Left lung (tissue), 4 donors: ENCODE measurements at regions not wholly inside any gene's neighbourhood (a gene's known extent, or its start where the extent isn't known, plus 50 kb on each side); places are given as distances from the start of the nearest gene placed in this dataset.
A peak's percentile ranks its signal among the peaks of the same experiment; 100 is the strongest.

ENCODE experiments used
- ATAC-seq: fragments of 200-7000 bp; cut with Tn5 transposase; one replicate; pipeline ENCODE4 v1.9.1; 2020; ENCODE audit warnings: moderate library complexity
- DNase-seq, 4 donors: peaks; one replicate each; pipeline ENCODE4 v3.0.0-alpha.2; 2013 to 2020
- H3K27ac ChIP-seq, 2 donors: fragments of 200-600 bp; sonication (generic) in 1 of 2; one replicate each; pipeline versions ENCODE4 v1.5.0 to v1.8.0; 2020 to 2021
- H3K27me3 ChIP-seq, 2 donors: fragments of 200-600 bp; sonication (generic) in 1 of 2; one replicate each; pipeline versions ENCODE4 v1.5.0 to v1.8.0; 2020 to 2021
- H3K36me3 ChIP-seq, 2 donors: fragments of 200-600 bp; sonication (generic) in 1 of 2; one replicate each; pipeline versions ENCODE4 v1.5.0 to v1.8.0; 2020 to 2021
- H3K4me1 ChIP-seq, 2 donors: fragments of 200-600 bp; one replicate each; pipeline ENCODE4 v1.8.0; 2021
- H3K4me3 ChIP-seq, 2 donors: fragments of 200-600 bp; sonication (generic) in 1 of 2; one replicate each; pipeline versions ENCODE4 v1.5.0 to v1.8.0; 2020 to 2021; ENCODE audit warnings: mild to moderate bottlenecking in 1 of 2
- H3K9me3 ChIP-seq, 2 donors: fragments of 200-600 bp; sonication (generic) in 1 of 2; one replicate each; pipeline versions ENCODE4 v1.5.0 to v1.8.0; 2020 to 2021
- intact Hi-C, 2 donors: fragments of 100-400 bp; cut with DNase I; formaldehyde crosslinking; loops; one replicate each; pipeline versions ENCODE4 v1.11.2 to v1.14.2; 2022
- TF ChIP-seq, protein P1 (sequence below), 2 donors: fragments of 200-600 bp; sonication (generic) in 1 of 2; IDR thresholded peaks; one replicate each; pipeline versions ENCODE4 v1.5.0 to v1.8.0; 2021; ENCODE audit warnings: antibody characterized with exemption in 2 of 2
- donor health status: DM: no; HTN: yes; CAD: no.
- donor health status: DM: no; HTN: no; CAD: no.

DNA sequence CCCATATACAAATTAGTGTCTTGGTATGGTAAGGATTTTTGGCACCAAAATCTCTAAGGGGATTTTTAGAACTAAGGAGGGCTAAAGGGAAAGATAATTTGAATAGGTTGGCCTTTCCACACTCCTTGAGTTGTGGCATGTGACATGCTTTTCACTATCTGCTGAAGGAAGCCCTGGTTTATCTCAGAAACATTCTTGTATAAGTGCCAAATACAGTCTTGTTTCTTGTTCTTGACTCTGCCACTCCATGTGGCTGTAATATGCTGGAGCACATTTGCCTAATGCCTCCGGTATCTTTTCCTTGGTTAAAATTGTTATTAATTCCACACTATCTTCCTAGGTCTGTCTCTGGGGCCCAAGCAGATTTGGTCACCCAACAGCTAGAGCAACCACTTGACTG lies 457.0 kb downstream of the USP25 start:
- Histone ChIP-seq H3K27me3 (no peaks in the 10 kb centered on the region), H3K36me3 (no peaks in the 10 kb centered on the region), H3K4me1 (no peaks in the 10 kb centered on the region), H3K27ac (no peak overlapping the region), H3K9me3 (no peaks in the 10 kb centered on the region), H3K4me3 (no peak overlapping the region)
- peak; percentile 48 for ATAC-seq
- intact Hi-C loops, result no loop called here
- TF ChIP-seq, protein P1, sequence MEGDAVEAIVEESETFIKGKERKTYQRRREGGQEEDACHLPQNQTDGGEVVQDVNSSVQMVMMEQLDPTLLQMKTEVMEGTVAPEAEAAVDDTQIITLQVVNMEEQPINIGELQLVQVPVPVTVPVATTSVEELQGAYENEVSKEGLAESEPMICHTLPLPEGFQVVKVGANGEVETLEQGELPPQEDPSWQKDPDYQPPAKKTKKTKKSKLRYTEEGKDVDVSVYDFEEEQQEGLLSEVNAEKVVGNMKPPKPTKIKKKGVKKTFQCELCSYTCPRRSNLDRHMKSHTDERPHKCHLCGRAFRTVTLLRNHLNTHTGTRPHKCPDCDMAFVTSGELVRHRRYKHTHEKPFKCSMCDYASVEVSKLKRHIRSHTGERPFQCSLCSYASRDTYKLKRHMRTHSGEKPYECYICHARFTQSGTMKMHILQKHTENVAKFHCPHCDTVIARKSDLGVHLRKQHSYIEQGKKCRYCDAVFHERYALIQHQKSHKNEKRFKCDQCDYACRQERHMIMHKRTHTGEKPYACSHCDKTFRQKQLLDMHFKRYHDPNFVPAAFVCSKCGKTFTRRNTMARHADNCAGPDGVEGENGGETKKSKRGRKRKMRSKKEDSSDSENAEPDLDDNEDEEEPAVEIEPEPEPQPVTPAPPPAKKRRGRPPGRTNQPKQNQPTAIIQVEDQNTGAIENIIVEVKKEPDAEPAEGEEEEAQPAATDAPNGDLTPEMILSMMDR (IDR thresholded peaks at IDR 0.05), result no peak
- no peak for DNase-seq

DNA sequence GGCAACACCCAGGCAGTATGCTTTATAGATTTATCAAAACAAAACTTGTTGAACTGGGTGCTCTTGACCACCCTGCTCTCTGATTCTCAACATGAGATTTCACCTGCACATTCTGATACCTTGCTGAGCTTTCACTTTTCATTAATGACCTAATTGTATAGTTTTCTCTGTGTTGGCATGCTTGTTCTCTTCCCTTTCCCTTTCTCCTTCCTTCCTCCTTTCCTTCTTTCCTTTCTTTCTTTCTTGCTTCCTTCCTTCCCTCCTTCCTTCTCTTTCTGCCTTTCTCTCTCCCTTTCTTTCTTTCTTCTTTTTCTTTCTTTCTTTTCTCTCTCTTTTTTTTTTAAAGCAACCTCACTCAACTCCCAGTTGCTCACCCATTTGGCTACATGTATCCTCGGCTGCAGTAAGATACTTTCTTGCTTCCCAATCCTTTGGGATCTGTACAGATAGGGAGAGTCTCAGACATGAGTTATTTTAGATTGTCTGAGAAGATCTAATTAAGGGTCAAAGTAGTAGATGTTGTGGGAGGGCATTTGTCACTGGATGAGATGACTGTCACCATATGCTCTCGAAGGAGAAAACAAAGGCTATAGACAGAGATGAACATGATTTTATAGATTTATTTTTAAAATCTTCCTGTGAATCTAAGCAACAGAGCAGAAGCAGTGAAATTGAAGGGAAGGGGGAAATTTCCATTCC lies 458.0 kb downstream of the USP25 start:
- TF ChIP-seq, protein P1 (IDR thresholded peaks at IDR 0.05), result no peak

DNA sequence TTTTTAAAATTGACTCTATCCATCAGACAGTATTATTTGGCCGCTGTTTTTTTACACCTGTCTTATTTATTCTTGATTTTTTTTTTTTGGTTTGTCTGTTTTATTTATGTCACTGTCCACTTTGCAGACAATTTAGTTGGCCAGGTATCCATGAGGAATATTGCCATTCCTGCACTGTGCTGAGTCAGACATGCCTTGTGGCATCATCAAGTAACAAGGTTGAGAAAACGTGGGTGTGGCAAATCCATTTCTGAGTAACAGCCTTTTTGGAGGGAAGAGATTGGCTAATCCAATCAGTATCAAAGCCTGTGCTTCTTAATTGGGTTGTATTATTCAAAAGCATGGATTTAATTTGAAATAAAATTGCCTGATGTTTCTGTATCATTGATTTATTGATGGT lies 463.1 kb downstream of the USP25 start:
- Histone ChIP-seq H3K4me1 (peaks cover 0 to 4% of the 10 kb centered on the region in 2 donors), H3K27me3 (no peaks in the 10 kb centered on the region), H3K9me3 (no peaks in the 10 kb centered on the region), H3K4me3 (no peak overlapping the region), H3K36me3 (no peaks in the 10 kb centered on the region), H3K27ac (no peak overlapping the region)
- ATAC-seq, result no peak
- TF ChIP-seq, protein P1 (IDR thresholded peaks at IDR 0.05), result no peak
- intact Hi-C loops, result no loop called here
- DNase-seq, result no peak

More for the DNA sequence above, 458.0 kb downstream of the USP25 start:
- Histone ChIP-seq H3K27me3 (no peaks in the 10 kb centered on the region), H3K4me1 (no peaks in the 10 kb centered on the region), H3K27ac (no peak overlapping the region), H3K4me3 (no peak overlapping the region), H3K36me3 (no peaks in the 10 kb centered on the region), H3K9me3 (no peaks in the 10 kb centered on the region)
- ATAC-seq (no peak), DNase-seq (no peak)
- intact Hi-C loops, result no loop called here

DNA sequence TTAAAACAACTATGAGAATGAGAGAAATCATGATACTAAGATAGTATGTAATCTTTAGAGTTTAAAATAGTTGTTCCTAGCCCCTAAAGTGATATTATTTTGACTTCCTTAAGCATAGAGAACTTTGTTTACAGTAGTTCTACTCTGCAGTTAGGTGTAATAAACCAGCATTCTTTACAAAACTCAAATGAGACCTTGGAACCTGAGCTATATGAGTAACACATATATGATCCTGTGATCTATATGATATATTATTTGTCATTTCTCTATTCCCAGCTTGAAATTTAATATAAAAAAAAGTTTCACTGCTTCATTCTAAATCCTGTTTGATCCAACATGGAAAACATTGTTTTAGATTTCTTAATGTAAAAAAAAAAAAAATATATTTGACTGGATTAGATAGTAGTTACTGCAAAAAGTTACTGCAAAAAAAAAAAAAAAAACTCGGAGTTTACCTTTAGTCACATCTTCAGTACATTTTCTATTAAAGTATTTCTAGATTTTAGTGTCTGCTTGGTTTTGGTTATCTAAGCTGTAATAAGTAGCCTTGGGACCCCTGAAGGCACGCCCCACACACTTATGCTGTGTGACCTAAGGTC lies 463.8 kb downstream of the USP25 start:
- ATAC-seq, result no peak
- TF ChIP-seq, protein P1 (IDR thresholded peaks at IDR 0.05), result no peak
- peak overlapping the region in 1 of 2 donors; percentile 38 for H3K4me3 ChIP-seq
- H3K36me3 ChIP-seq, result no peaks in the 10 kb centered on the region
- DNase-seq, result no peak
- peaks cover 0 to 4% of the 10 kb centered on the region in 2 donors for H3K4me1 ChIP-seq
- H3K9me3 ChIP-seq, result no peaks in the 10 kb centered on the region
- no peaks in the 10 kb centered on the region for H3K27me3 ChIP-seq
- intact Hi-C loops, result no loop called here
- peak overlapping the region; percentile 73 to 80 for H3K27ac ChIP-seq

DNA sequence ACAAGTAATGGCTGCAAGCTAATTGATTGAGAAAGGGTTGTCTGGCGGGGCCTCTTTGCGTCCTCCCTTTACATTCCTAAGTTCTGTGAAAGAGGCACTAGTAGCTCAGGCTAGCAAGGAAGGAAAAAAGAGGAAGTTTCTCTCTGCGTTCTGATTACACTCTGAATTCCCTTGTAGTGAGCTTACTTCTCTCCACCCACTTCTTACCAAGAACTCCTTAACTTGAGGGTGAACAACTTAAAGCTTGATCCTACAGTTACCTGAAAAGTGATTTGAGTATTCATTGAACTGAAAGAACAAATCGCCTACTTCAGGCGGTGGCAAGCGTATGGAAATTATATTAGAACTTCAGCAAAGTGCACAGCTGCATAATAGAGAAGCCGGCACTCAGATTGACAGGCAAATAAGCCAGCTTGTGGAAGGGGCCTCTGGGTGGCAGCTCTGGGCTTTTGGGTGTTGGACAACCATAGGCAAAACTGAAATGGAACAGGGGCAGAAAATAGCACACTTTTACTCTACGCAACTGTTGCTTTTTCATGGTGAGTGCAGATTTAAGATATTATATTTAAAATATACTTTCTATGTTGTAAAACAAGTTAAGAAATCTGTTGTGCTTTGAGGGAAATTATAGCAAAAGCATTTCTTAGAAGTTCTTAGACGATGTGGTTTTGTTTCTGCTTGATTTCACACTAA lies 464.5 kb downstream of the USP25 start:
- no peaks in the 10 kb centered on the region for H3K36me3 ChIP-seq
- TF ChIP-seq, protein P1 (IDR thresholded peaks at IDR 0.05), result no peak
- H3K27me3 ChIP-seq, result no peaks in the 10 kb centered on the region
- DNase-seq (peak; percentile 38 to 63 (median 53)), ATAC-seq (peak; percentile 89)
- no peaks in the 10 kb centered on the region for H3K9me3 ChIP-seq
- H3K4me1 ChIP-seq, result peaks cover 0 to 4% of the 10 kb centered on the region in 2 donors
- peak overlapping the region; percentile 20 to 38 for H3K4me3 ChIP-seq
- intact Hi-C loops, result no loop called here
- H3K27ac ChIP-seq, result peak overlapping the region; percentile 73 to 80
